ENCODE measurements at regions not wholly inside any gene's neighbourhood (a gene's known extent, or its start where the extent isn't known, plus 50 kb on each side); places are given as distances from the start of the nearest gene placed in this dataset.

DNA sequence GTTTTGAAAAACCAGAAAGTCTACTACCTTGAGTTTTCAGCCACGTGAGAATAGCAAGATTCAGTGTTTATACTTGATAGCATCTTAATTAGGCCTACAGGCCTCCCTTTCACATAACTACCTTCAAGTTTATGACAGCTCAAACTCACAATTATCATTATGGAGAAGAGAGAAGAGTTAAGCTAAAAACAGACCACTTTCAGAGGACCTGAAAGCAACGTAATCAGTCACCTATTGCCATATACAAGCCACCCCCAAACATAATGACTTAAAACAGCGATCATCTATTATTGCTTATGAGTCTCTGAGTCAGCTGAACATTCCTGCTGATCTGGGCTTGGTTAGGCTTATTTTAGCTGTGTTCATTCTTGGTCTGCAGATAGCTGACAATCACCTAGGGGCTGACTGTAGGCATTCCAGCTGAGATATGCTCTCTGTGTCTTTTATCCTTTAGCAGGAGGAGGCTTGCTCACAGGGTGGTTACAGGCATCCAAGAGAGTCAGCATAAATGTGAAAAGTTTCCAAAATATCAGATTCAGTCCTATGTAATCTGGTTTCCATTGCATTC is 130.9 kb downstream of the COX7C start:
- no peaks in the 10 kb centered on the region for H3K4me1 ChIP-seq
- H3K27me3 ChIP-seq (ENCODE audit: insufficient read depth in 3 of 3, low read length in 2 of 3) = no peaks in the 10 kb centered on the region
- TF ChIP-seq CTCF (IDR thresholded peaks at IDR 0.05) = no peak
- no peak overlapping the region for H3K27ac ChIP-seq
- H3K9me3 ChIP-seq = no peaks in the 10 kb centered on the region
- no peaks in the 10 kb centered on the region for H3K36me3 ChIP-seq (ENCODE audit: insufficient read depth in 1 of 2, low read depth in 1 of 2)
- no peak for DNase-seq
- WGBS, 3 donors = 35 to 68% (median 51%) methylated on average over 3 of the region's 3 CpGs
- intact Hi-C loops (cut with DNase I) = no loop called here
- ATAC-seq = no peak
- H3K4me3 ChIP-seq = no peak overlapping the region

- H3K9me3 ChIP-seq = no peaks in the 10 kb centered on the region
- DNase-seq (no peak), ATAC-seq (no peak)
- TF ChIP-seq CTCF (IDR thresholded peaks at IDR 0.05) = no peak
- H3K4me3 ChIP-seq = no peak overlapping the region
- no peaks in the 10 kb centered on the region for H3K4me1 ChIP-seq
- H3K36me3 ChIP-seq (ENCODE audit: insufficient read depth in 1 of 2, low read depth in 1 of 2) = no peaks in the 10 kb centered on the region
- intact Hi-C loops (cut with DNase I) = no loop called here
- H3K27ac ChIP-seq = no peak overlapping the region
- H3K27me3 ChIP-seq (ENCODE audit: insufficient read depth in 3 of 3, low read length in 2 of 3) = no peaks in the 10 kb centered on the region
Observed at GRCh38 chr5:86749841-86750240, 132.1 kb downstream of the COX7C start.

DNA sequence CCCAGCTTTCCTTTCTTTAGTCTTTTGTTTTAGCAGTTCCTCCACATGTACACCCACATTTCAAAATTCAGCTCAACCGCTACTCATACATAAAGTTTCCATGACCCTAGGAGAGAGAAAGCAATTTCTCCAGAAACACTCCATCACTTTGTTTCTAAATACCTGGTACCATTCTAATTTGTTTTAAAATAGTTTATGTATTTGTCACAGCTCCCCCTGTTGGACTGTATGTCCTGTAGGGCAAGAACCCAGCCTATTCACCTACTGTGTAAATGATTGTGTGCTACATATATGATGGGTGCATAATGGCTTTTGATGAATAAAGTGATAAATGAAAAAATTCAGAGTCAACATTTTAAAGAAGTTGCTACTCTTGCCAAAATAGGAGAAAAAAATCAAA is 139.1 kb downstream of the COX7C start:
- ATAC-seq (no peak), DNase-seq (no peak)
- Histone ChIP-seq H3K4me3 (no peak overlapping the region), H3K27ac (no peak overlapping the region), H3K27me3 (ENCODE audit: insufficient read depth in 3 of 3, low read length in 2 of 3) (no peaks in the 10 kb centered on the region), H3K9me3 (no peaks in the 10 kb centered on the region), H3K36me3 (ENCODE audit: insufficient read depth in 1 of 2, low read depth in 1 of 2) (no peaks in the 10 kb centered on the region), H3K4me1 (no peaks in the 10 kb centered on the region)
- 92 to 97% (median 96%) methylated on average over 1 of the region's 1 CpG for WGBS, 3 donors
- intact Hi-C loops (cut with DNase I) = no loop called here
- no peak for TF ChIP-seq CTCF (IDR thresholded peaks at IDR 0.05)

- Histone ChIP-seq H3K9me3 (no peaks in the 10 kb centered on the region), H3K4me1 (no peaks in the 10 kb centered on the region), H3K36me3 (ENCODE audit: insufficient read depth in 1 of 2, low read depth in 1 of 2) (no peaks in the 10 kb centered on the region), H3K27me3 (ENCODE audit: insufficient read depth in 3 of 3, low read length in 2 of 3) (no peaks in the 10 kb centered on the region), H3K4me3 (no peak overlapping the region), H3K27ac (no peak overlapping the region)
- TF ChIP-seq CTCF (IDR thresholded peaks at IDR 0.05) = no peak
- WGBS, 3 donors = 47 to 55% (median 48%) methylated on average over 5 of the region's 5 CpGs
- DNase-seq (no peak), ATAC-seq (no peak)
- intact Hi-C loops (cut with DNase I) = no loop called here
Observed at GRCh38 chr5:86757824-86758223, 140.1 kb downstream of the COX7C start.

DNA sequence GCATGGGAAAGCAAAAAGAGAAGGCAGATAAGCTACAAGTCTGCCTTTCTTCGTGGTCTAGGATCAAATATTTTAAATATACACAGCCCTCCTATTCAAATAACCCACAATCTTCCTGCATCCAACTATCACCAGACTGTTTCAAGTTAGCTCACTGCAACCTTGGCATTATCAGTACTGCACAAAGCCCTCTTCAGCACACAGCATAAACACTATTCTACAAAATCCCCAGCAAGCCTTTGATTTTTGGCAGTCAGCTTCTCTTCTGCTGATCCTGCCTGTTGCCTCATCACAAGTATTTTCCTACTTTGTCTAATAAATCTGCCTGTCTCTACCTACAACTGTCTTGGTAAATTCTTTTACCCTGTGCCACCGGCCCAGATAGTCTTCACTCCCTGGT is 142.9 kb downstream of the COX7C start:
- no peak overlapping the region for H3K4me3 ChIP-seq
- no peaks in the 10 kb centered on the region for H3K4me1 ChIP-seq
- H3K27me3 ChIP-seq (ENCODE audit: insufficient read depth in 3 of 3, low read length in 2 of 3) = no peaks in the 10 kb centered on the region
- ATAC-seq (no peak), DNase-seq (no peak)
- intact Hi-C loops (cut with DNase I) = no loop called here
- no peak for TF ChIP-seq CTCF (IDR thresholded peaks at IDR 0.05)
- 58 to 63% (median 62%) methylated on average over 2 of the region's 2 CpGs for WGBS, 3 donors
- H3K9me3 ChIP-seq = no peaks in the 10 kb centered on the region
- no peak overlapping the region for H3K27ac ChIP-seq
- H3K36me3 ChIP-seq (ENCODE audit: insufficient read depth in 1 of 2, low read depth in 1 of 2) = no peaks in the 10 kb centered on the region
